IPS-20b (cell line): ENCODE measurements at regions not wholly inside any gene's neighbourhood (a gene's known extent, or its start where the extent isn't known, plus 50 kb on each side); places are given as distances from the start of the nearest gene placed in this dataset.

Experiments used
- H3K27ac ChIP-seq: one replicate; pipeline ENCODE4 v1.5.1; 2013; ENCODE audit warnings: low read length
- H3K27me3 ChIP-seq: 2 replicates; pipeline ENCODE4 v1.6.1; 2013; ENCODE audit warnings: mild to moderate bottlenecking, low read length, inconsistent platforms; ENCODE audit not compliant: insufficient read depth
- H3K36me3 ChIP-seq: 2 replicates; pipeline ENCODE4 v1.6.1; 2013; ENCODE audit warnings: low read depth, mild to moderate bottlenecking, inconsistent platforms, low read length, moderate library complexity; ENCODE audit not compliant: insufficient read depth
- H3K4me1 ChIP-seq: 2 replicates; pipeline ENCODE4 v1.6.1; 2013; ENCODE audit warnings: mild to moderate bottlenecking, control low read depth, inconsistent platforms, low read length, moderate library complexity; ENCODE audit not compliant: insufficient read depth
- H3K4me3 ChIP-seq: 2 replicates; pipeline ENCODE4 v1.5.1; 2013; ENCODE audit warnings: mild to moderate bottlenecking, low read length, inconsistent platforms
- H3K9ac ChIP-seq: 2 replicates; pipeline ENCODE4 v1.6.1; 2013; ENCODE audit warnings: low read depth, mild to moderate bottlenecking, inconsistent platforms, low read length, moderate library complexity
- H3K9me3 ChIP-seq: 2 replicates; pipeline ENCODE4 v1.6.1; 2013; ENCODE audit warnings: mild to moderate bottlenecking, low read depth, low read length, inconsistent platforms; ENCODE audit not compliant: insufficient read depth

DNA sequence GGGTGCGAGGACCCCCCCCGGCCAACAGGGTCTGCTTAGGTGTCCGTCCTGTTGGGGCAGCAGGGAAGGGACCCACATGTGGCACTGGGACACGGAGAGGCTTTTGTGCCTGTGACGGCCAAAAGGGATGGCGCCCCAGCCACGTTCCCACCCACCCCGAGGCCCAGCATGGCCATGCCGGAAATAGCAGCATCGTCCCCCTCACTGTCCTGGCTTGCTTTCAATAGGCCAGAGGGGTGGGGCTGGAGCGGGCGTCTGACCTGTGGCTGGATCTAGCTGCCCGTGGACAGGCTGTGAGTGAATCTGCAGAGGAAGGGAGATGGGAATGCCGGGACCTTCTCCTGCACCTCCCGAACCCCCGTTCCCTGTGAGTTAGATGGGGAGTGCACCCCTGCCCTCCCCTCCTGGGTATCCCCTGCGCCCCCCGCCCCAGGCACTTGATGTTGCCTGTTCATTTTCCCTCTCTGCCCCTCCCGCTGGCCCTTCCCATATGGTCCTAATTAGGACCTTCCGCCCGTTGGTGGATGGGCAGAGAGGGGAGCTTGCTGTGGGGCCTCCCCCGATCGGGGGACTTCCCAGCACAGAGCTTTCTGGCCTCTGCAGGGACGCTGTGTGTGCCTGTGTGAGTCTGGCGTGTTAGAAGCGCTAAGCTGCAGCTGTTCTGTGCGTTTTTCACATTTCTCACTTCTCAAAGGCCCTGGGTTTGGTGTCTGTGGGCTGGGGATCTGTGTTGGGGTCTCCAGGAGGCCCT is 292.8 kb downstream of the SEC14L1 start:
- Histone ChIP-seq H3K4me3 (no peak overlapping the region), H3K4me1 (peaks cover 21% of the 10 kb centered on the region), H3K27me3 (no peaks in the 10 kb centered on the region), H3K36me3 (no peaks in the 10 kb centered on the region), H3K27ac (no peak overlapping the region), H3K9me3 (no peaks in the 10 kb centered on the region), H3K9ac (no peak overlapping the region)

DNA sequence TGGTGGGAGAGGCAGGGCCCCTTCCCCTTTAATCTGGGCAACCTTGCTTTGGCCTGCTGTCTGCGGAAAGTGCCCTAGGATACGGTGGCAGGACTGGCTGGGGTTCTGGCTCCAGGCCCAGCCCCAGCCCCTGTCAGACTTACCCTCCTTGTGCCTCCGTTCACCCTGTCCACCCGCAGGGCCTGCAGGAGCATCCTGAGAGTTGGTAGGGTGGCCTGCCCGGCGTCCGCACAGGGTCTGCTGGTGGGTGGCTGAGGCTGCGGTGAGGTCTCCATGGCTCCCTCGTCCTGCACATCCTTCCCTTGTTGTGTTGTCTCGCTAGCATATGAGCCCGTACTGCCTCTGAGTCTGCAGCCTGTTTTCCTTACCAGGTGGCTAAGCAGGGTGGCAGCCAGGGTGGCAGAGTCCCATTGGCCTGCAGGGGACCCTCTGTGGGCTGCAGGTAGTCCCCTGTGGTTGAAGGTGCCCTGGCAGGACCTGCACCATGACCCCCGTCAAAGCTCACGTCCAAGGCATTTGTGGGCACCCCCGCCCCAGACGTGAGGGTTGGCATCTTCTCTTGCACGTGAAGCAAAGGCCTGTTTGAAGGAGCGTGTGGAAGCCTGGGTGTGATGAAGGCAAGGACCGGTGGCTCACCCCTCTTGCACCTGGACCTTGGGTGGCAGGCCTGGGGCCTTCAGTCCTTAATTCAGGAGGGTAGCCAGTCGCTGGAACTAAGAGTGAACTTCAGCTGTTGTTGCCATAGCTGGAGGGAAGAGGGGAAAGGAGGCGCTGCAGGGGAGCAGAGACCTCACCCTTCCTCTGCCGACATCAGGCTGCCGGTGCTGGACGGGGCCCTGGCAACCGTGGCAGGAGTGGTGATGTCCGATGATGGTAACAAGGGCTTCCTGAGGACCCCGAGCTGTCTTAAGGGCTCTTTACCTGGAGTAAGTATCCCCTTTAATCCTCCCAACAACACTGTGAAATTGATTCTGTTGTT is 293.7 kb downstream of the SEC14L1 start:
- Histone ChIP-seq H3K4me3 (no peak overlapping the region), H3K27ac (no peak overlapping the region), H3K4me1 (peaks cover 21% of the 10 kb centered on the region), H3K9me3 (no peaks in the 10 kb centered on the region), H3K9ac (no peak overlapping the region), H3K27me3 (no peaks in the 10 kb centered on the region), H3K36me3 (no peaks in the 10 kb centered on the region)

DNA sequence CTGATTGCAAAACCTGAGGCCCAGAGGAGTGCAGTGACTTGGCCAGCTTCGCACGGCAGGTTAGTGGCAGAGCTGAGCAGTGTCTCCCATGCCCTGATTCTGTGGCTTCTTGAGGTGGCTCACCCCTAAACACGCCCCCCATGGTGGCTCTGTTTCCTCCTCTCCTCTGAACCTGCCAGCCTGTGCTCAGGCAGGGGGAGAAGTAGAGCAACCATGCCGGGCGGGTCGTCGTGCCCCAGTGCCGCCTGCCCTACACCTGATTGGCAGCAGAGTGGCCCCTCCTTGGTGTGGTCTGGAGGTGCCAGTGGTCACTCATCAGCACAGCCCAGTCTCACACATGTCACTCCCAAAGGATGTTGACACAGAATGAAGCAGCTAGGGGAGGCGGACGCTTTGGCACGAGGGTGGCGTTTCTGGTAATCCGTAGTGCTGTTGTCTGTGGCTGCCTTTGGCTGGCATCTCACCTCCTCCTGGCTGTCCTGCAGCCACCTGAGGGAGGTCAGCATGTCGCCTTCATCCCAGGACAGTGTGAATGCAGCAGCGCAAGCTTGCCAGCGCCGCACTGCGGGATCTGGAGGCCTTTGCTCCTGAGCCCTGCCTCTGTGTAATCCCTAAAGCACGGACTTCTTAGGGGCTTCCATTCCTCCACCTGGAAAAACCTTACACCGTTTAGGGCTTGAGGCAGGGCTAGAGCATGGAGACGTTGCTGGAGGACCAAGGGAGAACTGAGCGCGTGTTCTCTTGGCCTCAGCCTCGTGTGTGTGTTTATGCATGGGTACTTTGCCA is 294.7 kb downstream of the SEC14L1 start:
- no peaks in the 10 kb centered on the region for H3K36me3 ChIP-seq
- H3K9me3 ChIP-seq, result no peaks in the 10 kb centered on the region
- H3K27ac ChIP-seq, result peak overlapping the region; percentile 31
- H3K4me1 ChIP-seq, result peaks cover 17% of the 10 kb centered on the region
- no peaks in the 10 kb centered on the region for H3K27me3 ChIP-seq
- H3K9ac ChIP-seq, result peak overlapping the region; percentile 13; the same call in 1 of the 2 replicates
- peak overlapping the region; percentile 44; the same call in 1 of the 2 replicates for H3K4me3 ChIP-seq

GRCh38 chr17:77436058-77436442 is 295.3 kb downstream of the SEC14L1 start:
- H3K4me1 ChIP-seq, result peaks cover 17% of the 10 kb centered on the region

DNA sequence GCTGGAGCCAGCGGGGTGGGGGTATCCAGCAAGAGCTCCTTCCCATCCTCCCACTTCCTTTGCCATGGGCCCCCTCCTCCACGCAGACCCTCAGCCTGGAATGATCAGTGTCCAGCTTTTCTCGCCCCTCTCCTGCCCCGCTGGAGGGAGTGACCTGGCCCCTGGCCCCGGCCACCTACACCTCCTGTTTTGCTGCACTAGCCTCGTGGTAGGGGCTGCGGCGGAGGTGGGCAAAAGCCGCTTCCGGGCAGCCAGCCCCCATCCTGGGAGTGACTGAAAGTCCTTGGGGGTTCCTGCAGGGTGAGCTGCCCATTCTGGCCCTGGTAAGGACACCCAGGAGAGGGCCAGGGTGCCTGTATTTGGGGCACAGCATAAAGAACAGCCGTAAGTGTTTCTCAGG is 295.7 kb downstream of the SEC14L1 start:
- Histone ChIP-seq H3K9ac (no peak overlapping the region; the same call in 1 of the 2 replicates), H3K27ac (no peak overlapping the region), H3K36me3 (no peaks in the 10 kb centered on the region), H3K4me1 (peaks cover 17% of the 10 kb centered on the region), H3K9me3 (no peaks in the 10 kb centered on the region), H3K4me3 (peak overlapping the region; percentile 44; the same call in 1 of the 2 replicates), H3K27me3 (no peaks in the 10 kb centered on the region)

More at GRCh38 chr17:77436058-77436442, 295.3 kb downstream of the SEC14L1 start:
- peak overlapping the region; percentile 44; the same call in 1 of the 2 replicates for H3K4me3 ChIP-seq
- H3K36me3 ChIP-seq, result no peaks in the 10 kb centered on the region
- H3K9me3 ChIP-seq, result no peaks in the 10 kb centered on the region
- H3K27me3 ChIP-seq, result no peaks in the 10 kb centered on the region
- no peak overlapping the region; the same call in 1 of the 2 replicates for H3K9ac ChIP-seq
- H3K27ac ChIP-seq, result peak overlapping the region; percentile 31

- H3K9me3 ChIP-seq, result no peaks in the 10 kb centered on the region
- no peaks in the 10 kb centered on the region for H3K36me3 ChIP-seq
- H3K9ac ChIP-seq, result no peak overlapping the region
- no peak overlapping the region for H3K27ac ChIP-seq
- H3K4me3 ChIP-seq, result no peak overlapping the region
- peaks cover 16% of the 10 kb centered on the region for H3K4me1 ChIP-seq
- no peaks in the 10 kb centered on the region for H3K27me3 ChIP-seq
These were observed 296.2 kb downstream of the SEC14L1 start for GRCh38 chr17:77437017-77437416.

GRCh38 chr17:77437747-77438146 is 297.0 kb downstream of the SEC14L1 start:
- no peak overlapping the region for H3K4me3 ChIP-seq
- no peaks in the 10 kb centered on the region for H3K9me3 ChIP-seq
- no peak overlapping the region for H3K27ac ChIP-seq
- H3K9ac ChIP-seq, result no peak overlapping the region
- H3K4me1 ChIP-seq, result peaks cover 8% of the 10 kb centered on the region
- H3K36me3 ChIP-seq, result no peaks in the 10 kb centered on the region
- H3K27me3 ChIP-seq, result no peaks in the 10 kb centered on the region

DNA sequence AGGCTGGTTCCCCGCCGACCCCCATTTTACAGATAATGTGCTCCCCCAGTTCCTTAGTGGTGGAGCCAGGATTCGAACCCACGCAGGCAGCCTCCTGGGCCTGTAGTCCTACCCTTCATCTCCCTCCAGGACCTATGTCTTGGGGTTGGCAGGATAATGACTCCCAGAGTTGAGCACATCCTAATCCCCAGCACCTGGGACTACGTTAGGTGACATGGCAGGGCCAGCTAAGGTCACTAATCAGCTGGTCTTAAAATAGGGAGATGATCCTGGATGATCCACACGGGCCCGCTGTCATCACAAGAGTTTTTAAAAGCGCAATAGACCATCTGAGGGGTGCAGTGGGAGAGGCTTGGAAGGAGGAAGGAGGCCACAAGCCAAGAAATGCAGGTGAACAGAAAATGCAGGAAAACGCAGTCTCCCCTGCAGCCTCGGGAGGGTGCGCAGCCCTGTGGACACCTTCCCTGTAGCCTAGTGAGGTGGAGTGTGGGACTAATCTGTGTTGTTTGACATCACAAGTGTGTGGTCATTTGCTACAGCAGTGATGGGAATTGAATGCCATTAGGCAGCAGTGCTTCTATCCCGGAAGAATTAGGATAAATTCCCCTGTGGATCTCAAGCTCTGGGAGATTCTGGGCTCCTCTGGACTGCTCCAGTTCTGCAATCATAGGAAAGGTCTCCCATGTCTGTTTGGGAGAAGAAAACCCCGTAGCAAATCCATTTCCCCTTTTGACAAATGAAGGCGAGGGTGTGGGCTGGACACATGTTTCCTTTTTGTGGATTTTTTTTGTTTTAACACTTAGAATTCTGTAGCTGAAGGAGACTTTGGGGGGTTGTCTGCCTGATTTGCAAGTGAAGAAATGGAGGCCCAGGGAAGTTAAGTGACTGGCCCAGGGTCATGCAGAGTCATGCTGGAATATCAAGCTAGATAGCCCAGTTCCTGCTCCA is 297.7 kb downstream of the SEC14L1 start:
- H3K4me1 ChIP-seq, result peaks cover 7% of the 10 kb centered on the region
- no peaks in the 10 kb centered on the region for H3K9me3 ChIP-seq
- no peak overlapping the region for H3K4me3 ChIP-seq
- H3K27me3 ChIP-seq, result no peaks in the 10 kb centered on the region
- no peak overlapping the region for H3K9ac ChIP-seq
- H3K27ac ChIP-seq, result no peak overlapping the region
- no peaks in the 10 kb centered on the region for H3K36me3 ChIP-seq

GRCh38 chr17:77439189-77440018 is 298.6 kb downstream of the SEC14L1 start:
- Histone ChIP-seq H3K27ac (no peak overlapping the region), H3K9me3 (no peaks in the 10 kb centered on the region), H3K9ac (no peak overlapping the region), H3K4me3 (no peak overlapping the region), H3K4me1 (peaks cover 7% of the 10 kb centered on the region), H3K27me3 (no peaks in the 10 kb centered on the region), H3K36me3 (no peaks in the 10 kb centered on the region)

GRCh38 chr17:77440560-77440981 is 299.8 kb downstream of the SEC14L1 start:
- H3K27ac ChIP-seq, result no peak overlapping the region
- no peaks in the 10 kb centered on the region for H3K9me3 ChIP-seq
- no peak overlapping the region for H3K9ac ChIP-seq
- no peak overlapping the region for H3K4me3 ChIP-seq
- peaks cover 4% of the 10 kb centered on the region for H3K4me1 ChIP-seq
- no peaks in the 10 kb centered on the region for H3K36me3 ChIP-seq
- no peaks in the 10 kb centered on the region for H3K27me3 ChIP-seq
